GM21381 (cell line): ENCODE measurements at regions not wholly inside any gene's neighbourhood (a gene's known extent, or its start where the extent isn't known, plus 50 kb on each side); places are given as distances from the start of the nearest gene placed in this dataset.

ENCODE experiments used
- ATAC-seq: cut with Tn5 transposase; IDR thresholded peaks from one replicate; pipeline ENCODE4 v1.9.1; 2021; ENCODE audit warnings: mild to moderate bottlenecking, moderate library complexity; ENCODE audit not compliant: unreplicated experiment

- no peak for ATAC-seq
Measured at GRCh38 chr1:193321242-193321840, 134.9 kb upstream of the B3GALT2 start.

- no peak for ATAC-seq
Measured at GRCh38 chr1:193320270-193320669, 133.9 kb upstream of the B3GALT2 start.

GRCh38 chr1:193318347-193318746, 131.9 kb upstream of the B3GALT2 start:
- ATAC-seq, result no peak

- no peak for ATAC-seq
Measured at GRCh38 chr1:193313354-193314140, 127.1 kb upstream of the B3GALT2 start.

- ATAC-seq, result no peak
Measured at GRCh38 chr1:193312432-193312831, 126.0 kb upstream of the B3GALT2 start.

GRCh38 chr1:193311226-193311948, 125.0 kb upstream of the B3GALT2 start:
- no peak for ATAC-seq

- no peak for ATAC-seq
Measured at GRCh38 chr1:193310564-193310963, 124.2 kb upstream of the B3GALT2 start.

GRCh38 chr1:193309936-193310475, 123.6 kb upstream of the B3GALT2 start:
- ATAC-seq, result no peak

- ATAC-seq, result no peak
Measured at GRCh38 chr1:193308438-193308837, 122.0 kb upstream of the B3GALT2 start.

GRCh38 chr1:193306430-193306829, 120.0 kb upstream of the B3GALT2 start:
- no peak for ATAC-seq
